WTC11 (cell line): ENCODE measurements at regions not wholly inside any gene's neighbourhood (a gene's known extent, or its start where the extent isn't known, plus 50 kb on each side); places are given as distances from the start of the nearest gene placed in this dataset.

Experiments used
- ATAC-seq: fragments of 200-7000 bp; cut with Tn5 transposase; 2 replicates; pipeline ENCODE4 v1.10.0; 2021; ENCODE audit warnings: mild to moderate bottlenecking, moderate library complexity
- CTCF ChIA-PET: fragments of 300-600 bp; sonication (Branson Sonifier 250); formaldehyde crosslinking; loops from one replicate; lab custom pipeline; 2021; ENCODE audit warnings: antibody characterized with exemption; lab: Charles Lee
- POLR2A ChIA-PET: fragments of 350-600 bp; sonication (Branson Sonifier 250); formaldehyde crosslinking; loops from one replicate; lab custom pipeline; 2021; ENCODE audit warnings: antibody characterized with exemption; lab: Charles Lee
- DNase-seq: peaks from one replicate; pipeline ENCODE4 v3.0.0; 2021; ENCODE audit warnings: low spot score
- H3K27ac Mint-ChIP-seq: 2 replicates; pipeline ENCODE4 v1.8.0; 2021; ENCODE audit warnings: mixed read lengths
- H3K27me3 Mint-ChIP-seq: 2 replicates; pipeline ENCODE4 v1.8.0; 2021; ENCODE audit warnings: low read depth, mild to moderate bottlenecking, moderate library complexity, mixed read lengths
- H3K36me3 Mint-ChIP-seq: 2 replicates; pipeline ENCODE4 v1.8.0; 2021; ENCODE audit warnings: mixed read lengths
- H3K4me1 Mint-ChIP-seq: 2 replicates; pipeline ENCODE4 v1.8.0; 2022; ENCODE audit warnings: mixed read lengths
- H3K4me3 Mint-ChIP-seq: 2 replicates; pipeline ENCODE4 v1.8.0; 2021; ENCODE audit warnings: mild to moderate bottlenecking, moderate library complexity, mixed read lengths
- H3K9me3 Mint-ChIP-seq: 2 replicates; pipeline ENCODE4 v1.8.0; 2021; ENCODE audit warnings: mixed read lengths
- CREM ChIP-seq: sonication (generic); formaldehyde crosslinking; IDR thresholded peaks from 2 replicates; pipeline ENCODE4 v1.8.1; 2022; ENCODE audit warnings: mild to moderate bottlenecking, missing genetic modification reagents, moderate library complexity
- E2F1 ChIP-seq: sonication (generic); formaldehyde crosslinking; IDR thresholded peaks from 2 replicates; pipeline ENCODE4 v1.8.0; 2022; ENCODE audit warnings: mild to moderate bottlenecking, missing genetic modification reagents
- ESRRA ChIP-seq: sonication (generic); formaldehyde crosslinking; IDR thresholded peaks from 2 replicates; pipeline ENCODE4 v1.8.1; 2022; ENCODE audit warnings: mild to moderate bottlenecking, missing genetic modification reagents, borderline replicate concordance
- GRHL2 ChIP-seq: fragments of 250-450 bp; sonication (Bioruptor Pico); IDR thresholded peaks from 2 replicates; pipeline ENCODE4 v1.8.0; 2022; ENCODE audit warnings: mild to moderate bottlenecking, moderate library complexity; ENCODE audit not compliant: insufficient replicate concordance, severe bottlenecking
- NR1H2 ChIP-seq: sonication (generic); formaldehyde crosslinking; IDR thresholded peaks from 2 replicates; pipeline ENCODE4 v1.9.0; 2021; ENCODE audit warnings: mild to moderate bottlenecking, moderate library complexity, missing genetic modification reagents
- NR3C1 ChIP-seq: sonication (generic); formaldehyde crosslinking; conservative IDR thresholded peaks from 2 replicates; pipeline ENCODE4 v1.8.1; 2023; ENCODE audit warnings: low read depth, mild to moderate bottlenecking, missing genetic modification reagents
- PRRX2 ChIP-seq: fragments of 250-450 bp; sonication (Bioruptor Pico); IDR thresholded peaks from 2 replicates; pipeline ENCODE4 v1.8.0; 2021; ENCODE audit warnings: mild to moderate bottlenecking
- RELA ChIP-seq: sonication (generic); formaldehyde crosslinking; IDR thresholded peaks from 2 replicates; pipeline ENCODE4 v1.8.1; 2022; ENCODE audit warnings: missing genetic modification reagents, mild to moderate bottlenecking, borderline replicate concordance
- TCF7 ChIP-seq: sonication (generic); formaldehyde crosslinking; IDR thresholded peaks from 2 replicates; pipeline ENCODE4 v1.8.0; 2022; ENCODE audit warnings: mild to moderate bottlenecking, low read depth, missing genetic modification reagents, moderate library complexity
- ZNF232 ChIP-seq: sonication (generic); formaldehyde crosslinking; IDR thresholded peaks from 2 replicates; pipeline ENCODE4 v1.8.0; 2022; ENCODE audit warnings: mild to moderate bottlenecking, missing genetic modification reagents
- ZNF317 ChIP-seq: sonication (generic); formaldehyde crosslinking; IDR thresholded peaks from 2 replicates; pipeline ENCODE4 v1.8.1; 2023; ENCODE audit warnings: low read depth, mild to moderate bottlenecking, moderate library complexity, missing genetic modification reagents, borderline replicate concordance
- ZNF423 ChIP-seq: fragments of 250-450 bp; sonication (Bioruptor Pico); IDR thresholded peaks from 2 replicates; pipeline ENCODE4 v2.1.2; 2022; ENCODE audit warnings: mild to moderate bottlenecking, moderate library complexity
- TF ChIP-seq, protein P1 (sequence below): sonication (generic); formaldehyde crosslinking; IDR thresholded peaks from 2 replicates; pipeline ENCODE4 v1.8.0; 2023; ENCODE audit warnings: missing genetic modification reagents
- TF ChIP-seq, protein P2 (sequence below): sonication (generic); formaldehyde crosslinking; IDR thresholded peaks from 2 replicates; pipeline ENCODE4 v1.8.1; 2022; ENCODE audit warnings: mild to moderate bottlenecking, missing genetic modification reagents, moderate library complexity, borderline replicate concordance
- TF ChIP-seq, protein P3 (sequence below): sonication (generic); formaldehyde crosslinking; IDR thresholded peaks from 2 replicates; pipeline ENCODE4 v1.8.1; 2022; ENCODE audit warnings: missing genetic modification reagents, borderline replicate concordance
- TF ChIP-seq, protein P4 (sequence below): sonication (generic); formaldehyde crosslinking; IDR thresholded peaks from 2 replicates; pipeline ENCODE4 v1.8.1; 2023; ENCODE audit warnings: mild to moderate bottlenecking, missing genetic modification reagents
- TF ChIP-seq, protein P5 (sequence below): fragments of 250-450 bp; sonication (Bioruptor Pico); IDR thresholded peaks from 2 replicates; pipeline ENCODE4 v2.1.2; 2022; ENCODE audit warnings: mild to moderate bottlenecking, moderate library complexity
- TF ChIP-seq, protein P6 (sequence below): sonication (generic); formaldehyde crosslinking; IDR thresholded peaks from 2 replicates; pipeline ENCODE4 v1.8.1; 2023; ENCODE audit warnings: mild to moderate bottlenecking, moderate library complexity, missing genetic modification reagents
- TF ChIP-seq, protein P7 (sequence below): fragments of 250-450 bp; sonication (Bioruptor Pico); IDR thresholded peaks from 2 replicates; pipeline ENCODE4 v1.9.0; 2021; ENCODE audit warnings: mild to moderate bottlenecking, borderline replicate concordance

GRCh38 chrX:44415639-44416386 lies 72.3 kb upstream of the EFHC2 start:
- CTCF ChIA-PET, result no interaction called here
- DNase-seq (no peak), ATAC-seq (no peak)
- Mint-ChIP-seq H3K9me3 (peaks cover 7% of the 10 kb centered on the region; the same call in 1 of the 2 replicates), H3K4me3 (no peak overlapping the region), H3K27ac (no peak overlapping the region), H3K36me3 (no peaks in the 10 kb centered on the region), H3K4me1 (no peaks in the 10 kb centered on the region), H3K27me3 (no peaks in the 10 kb centered on the region; the same call in 1 of the 2 replicates)
- TF ChIP-seq E2F1 (CRISPR knock-in tag) (no peak), PRRX2 (no peak), GRHL2 (no peak), TCF7 (CRISPR knock-in tag) (no peak), RELA (no peak), CREM (CRISPR knock-in tag) (no peak)
- TF ChIP-seq, protein P1, sequence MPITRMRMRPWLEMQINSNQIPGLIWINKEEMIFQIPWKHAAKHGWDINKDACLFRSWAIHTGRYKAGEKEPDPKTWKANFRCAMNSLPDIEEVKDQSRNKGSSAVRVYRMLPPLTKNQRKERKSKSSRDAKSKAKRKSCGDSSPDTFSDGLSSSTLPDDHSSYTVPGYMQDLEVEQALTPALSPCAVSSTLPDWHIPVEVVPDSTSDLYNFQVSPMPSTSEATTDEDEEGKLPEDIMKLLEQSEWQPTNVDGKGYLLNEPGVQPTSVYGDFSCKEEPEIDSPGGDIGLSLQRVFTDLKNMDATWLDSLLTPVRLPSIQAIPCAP (CRISPR knock-in tag), result no peak
- TF ChIP-seq, protein P2, sequence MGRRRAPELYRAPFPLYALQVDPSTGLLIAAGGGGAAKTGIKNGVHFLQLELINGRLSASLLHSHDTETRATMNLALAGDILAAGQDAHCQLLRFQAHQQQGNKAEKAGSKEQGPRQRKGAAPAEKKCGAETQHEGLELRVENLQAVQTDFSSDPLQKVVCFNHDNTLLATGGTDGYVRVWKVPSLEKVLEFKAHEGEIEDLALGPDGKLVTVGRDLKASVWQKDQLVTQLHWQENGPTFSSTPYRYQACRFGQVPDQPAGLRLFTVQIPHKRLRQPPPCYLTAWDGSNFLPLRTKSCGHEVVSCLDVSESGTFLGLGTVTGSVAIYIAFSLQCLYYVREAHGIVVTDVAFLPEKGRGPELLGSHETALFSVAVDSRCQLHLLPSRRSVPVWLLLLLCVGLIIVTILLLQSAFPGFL (CRISPR knock-in tag), result no peak
- TF ChIP-seq, protein P3, sequence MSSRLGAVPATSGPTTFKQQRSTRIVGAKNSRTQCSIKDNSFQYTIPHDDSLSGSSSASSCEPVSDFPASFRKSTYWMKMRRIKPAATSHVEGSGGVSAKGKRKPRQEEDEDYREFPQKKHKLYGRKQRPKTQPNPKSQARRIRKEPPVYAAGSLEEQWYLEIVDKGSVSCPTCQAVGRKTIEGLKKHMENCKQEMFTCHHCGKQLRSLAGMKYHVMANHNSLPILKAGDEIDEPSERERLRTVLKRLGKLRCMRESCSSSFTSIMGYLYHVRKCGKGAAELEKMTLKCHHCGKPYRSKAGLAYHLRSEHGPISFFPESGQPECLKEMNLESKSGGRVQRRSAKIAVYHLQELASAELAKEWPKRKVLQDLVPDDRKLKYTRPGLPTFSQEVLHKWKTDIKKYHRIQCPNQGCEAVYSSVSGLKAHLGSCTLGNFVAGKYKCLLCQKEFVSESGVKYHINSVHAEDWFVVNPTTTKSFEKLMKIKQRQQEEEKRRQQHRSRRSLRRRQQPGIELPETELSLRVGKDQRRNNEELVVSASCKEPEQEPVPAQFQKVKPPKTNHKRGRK (CRISPR knock-in tag), result no peak
- POLR2A ChIA-PET, result no interaction called here

DNA sequence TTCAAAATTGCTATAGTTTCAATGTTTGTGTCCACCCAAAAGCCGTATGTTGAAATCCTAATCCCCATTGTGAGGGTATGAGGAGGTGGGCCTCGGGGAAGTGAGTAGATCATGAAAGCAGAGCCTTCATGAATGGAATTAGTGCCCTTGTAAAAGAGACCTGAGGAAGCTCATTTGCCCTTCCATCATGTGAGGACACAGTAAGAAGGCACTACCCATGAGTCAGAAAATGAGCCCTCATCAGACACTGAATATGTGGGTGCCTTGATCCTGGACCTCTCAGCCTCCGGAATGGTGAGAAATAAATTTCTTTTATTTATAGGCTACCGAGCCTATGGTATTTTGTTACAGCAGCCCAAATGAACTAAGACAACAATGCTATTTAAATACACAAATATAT lies 57.7 kb upstream of the EFHC2 start:
- Mint-ChIP-seq H3K36me3 (no peaks in the 10 kb centered on the region), H3K27me3 (no peaks in the 10 kb centered on the region), H3K4me3 (no peak overlapping the region), H3K4me1 (no peaks in the 10 kb centered on the region), H3K27ac (no peak overlapping the region), H3K9me3 (0 out of 2 replicates have a peak, but pooled peaks cover 3% of the 10 kb centered on the region)
- CTCF ChIA-PET, result no interaction called here
- POLR2A ChIA-PET, result no interaction called here
- no peak for DNase-seq
- ATAC-seq, result no peak
- no peak for TF ChIP-seq NR3C1
- no peak for TF ChIP-seq ZNF423 (CRISPR knock-in tag)
- TF ChIP-seq, protein P4, sequence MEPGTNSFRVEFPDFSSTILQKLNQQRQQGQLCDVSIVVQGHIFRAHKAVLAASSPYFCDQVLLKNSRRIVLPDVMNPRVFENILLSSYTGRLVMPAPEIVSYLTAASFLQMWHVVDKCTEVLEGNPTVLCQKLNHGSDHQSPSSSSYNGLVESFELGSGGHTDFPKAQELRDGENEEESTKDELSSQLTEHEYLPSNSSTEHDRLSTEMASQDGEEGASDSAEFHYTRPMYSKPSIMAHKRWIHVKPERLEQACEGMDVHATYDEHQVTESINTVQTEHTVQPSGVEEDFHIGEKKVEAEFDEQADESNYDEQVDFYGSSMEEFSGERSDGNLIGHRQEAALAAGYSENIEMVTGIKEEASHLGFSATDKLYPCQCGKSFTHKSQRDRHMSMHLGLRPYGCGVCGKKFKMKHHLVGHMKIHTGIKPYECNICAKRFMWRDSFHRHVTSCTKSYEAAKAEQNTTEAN (CRISPR knock-in tag), result no peak
- TF ChIP-seq, protein P5, sequence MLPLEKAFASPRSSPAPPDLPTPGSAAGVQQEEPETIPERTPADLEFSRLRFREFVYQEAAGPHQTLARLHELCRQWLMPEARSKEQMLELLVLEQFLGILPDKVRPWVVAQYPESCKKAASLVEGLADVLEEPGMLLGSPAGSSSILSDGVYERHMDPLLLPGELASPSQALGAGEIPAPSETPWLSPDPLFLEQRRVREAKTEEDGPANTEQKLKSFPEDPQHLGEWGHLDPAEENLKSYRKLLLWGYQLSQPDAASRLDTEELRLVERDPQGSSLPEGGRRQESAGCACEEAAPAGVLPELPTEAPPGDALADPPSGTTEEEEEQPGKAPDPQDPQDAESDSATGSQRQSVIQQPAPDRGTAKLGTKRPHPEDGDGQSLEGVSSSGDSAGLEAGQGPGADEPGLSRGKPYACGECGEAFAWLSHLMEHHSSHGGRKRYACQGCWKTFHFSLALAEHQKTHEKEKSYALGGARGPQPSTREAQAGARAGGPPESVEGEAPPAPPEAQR (CRISPR knock-in tag), result no peak
- no peak for TF ChIP-seq NR1H2 (CRISPR knock-in tag)
- no peak for TF ChIP-seq ZNF232
- TF ChIP-seq, protein P6, sequence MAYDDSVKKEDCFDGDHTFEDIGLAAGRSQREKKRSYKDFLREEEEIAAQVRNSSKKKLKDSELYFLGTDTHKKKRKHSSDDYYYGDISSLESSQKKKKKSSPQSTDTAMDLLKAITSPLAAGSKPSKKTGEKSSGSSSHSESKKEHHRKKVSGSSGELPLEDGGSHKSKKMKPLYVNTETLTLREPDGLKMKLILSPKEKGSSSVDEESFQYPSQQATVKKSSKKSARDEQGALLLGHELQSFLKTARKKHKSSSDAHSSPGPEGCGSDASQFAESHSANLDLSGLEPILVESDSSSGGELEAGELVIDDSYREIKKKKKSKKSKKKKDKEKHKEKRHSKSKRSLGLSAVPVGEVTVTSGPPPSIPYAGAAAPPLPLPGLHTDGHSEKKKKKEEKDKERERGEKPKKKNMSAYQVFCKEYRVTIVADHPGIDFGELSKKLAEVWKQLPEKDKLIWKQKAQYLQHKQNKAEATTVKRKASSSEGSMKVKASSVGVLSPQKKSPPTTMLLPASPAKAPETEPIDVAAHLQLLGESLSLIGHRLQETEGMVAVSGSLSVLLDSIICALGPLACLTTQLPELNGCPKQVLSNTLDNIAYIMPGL (CRISPR knock-in tag), result no peak
- TF ChIP-seq, protein P7, sequence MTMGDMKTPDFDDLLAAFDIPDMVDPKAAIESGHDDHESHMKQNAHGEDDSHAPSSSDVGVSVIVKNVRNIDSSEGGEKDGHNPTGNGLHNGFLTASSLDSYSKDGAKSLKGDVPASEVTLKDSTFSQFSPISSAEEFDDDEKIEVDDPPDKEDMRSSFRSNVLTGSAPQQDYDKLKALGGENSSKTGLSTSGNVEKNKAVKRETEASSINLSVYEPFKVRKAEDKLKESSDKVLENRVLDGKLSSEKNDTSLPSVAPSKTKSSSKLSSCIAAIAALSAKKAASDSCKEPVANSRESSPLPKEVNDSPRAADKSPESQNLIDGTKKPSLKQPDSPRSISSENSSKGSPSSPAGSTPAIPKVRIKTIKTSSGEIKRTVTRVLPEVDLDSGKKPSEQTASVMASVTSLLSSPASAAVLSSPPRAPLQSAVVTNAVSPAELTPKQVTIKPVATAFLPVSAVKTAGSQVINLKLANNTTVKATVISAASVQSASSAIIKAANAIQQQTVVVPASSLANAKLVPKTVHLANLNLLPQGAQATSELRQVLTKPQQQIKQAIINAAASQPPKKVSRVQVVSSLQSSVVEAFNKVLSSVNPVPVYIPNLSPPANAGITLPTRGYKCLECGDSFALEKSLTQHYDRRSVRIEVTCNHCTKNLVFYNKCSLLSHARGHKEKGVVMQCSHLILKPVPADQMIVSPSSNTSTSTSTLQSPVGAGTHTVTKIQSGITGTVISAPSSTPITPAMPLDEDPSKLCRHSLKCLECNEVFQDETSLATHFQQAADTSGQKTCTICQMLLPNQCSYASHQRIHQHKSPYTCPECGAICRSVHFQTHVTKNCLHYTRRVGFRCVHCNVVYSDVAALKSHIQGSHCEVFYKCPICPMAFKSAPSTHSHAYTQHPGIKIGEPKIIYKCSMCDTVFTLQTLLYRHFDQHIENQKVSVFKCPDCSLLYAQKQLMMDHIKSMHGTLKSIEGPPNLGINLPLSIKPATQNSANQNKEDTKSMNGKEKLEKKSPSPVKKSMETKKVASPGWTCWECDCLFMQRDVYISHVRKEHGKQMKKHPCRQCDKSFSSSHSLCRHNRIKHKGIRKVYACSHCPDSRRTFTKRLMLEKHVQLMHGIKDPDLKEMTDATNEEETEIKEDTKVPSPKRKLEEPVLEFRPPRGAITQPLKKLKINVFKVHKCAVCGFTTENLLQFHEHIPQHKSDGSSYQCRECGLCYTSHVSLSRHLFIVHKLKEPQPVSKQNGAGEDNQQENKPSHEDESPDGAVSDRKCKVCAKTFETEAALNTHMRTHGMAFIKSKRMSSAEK (CRISPR knock-in tag), result no peak
- TF ChIP-seq ESRRA (CRISPR knock-in tag), result no peak
- TF ChIP-seq E2F1 (CRISPR knock-in tag), result no peak
- no peak for TF ChIP-seq ZNF317
